ENCODE measurements at regions not wholly inside any gene's neighbourhood (a gene's known extent, or its start where the extent isn't known, plus 50 kb on each side); places are given as distances from the start of the nearest gene placed in this dataset.

GRCh38 chr13:34864671-34865070, 77.4 kb upstream of the NBEA start:
- no peak for DNase-seq (ENCODE audit: low read depth, low spot score)

DNA sequence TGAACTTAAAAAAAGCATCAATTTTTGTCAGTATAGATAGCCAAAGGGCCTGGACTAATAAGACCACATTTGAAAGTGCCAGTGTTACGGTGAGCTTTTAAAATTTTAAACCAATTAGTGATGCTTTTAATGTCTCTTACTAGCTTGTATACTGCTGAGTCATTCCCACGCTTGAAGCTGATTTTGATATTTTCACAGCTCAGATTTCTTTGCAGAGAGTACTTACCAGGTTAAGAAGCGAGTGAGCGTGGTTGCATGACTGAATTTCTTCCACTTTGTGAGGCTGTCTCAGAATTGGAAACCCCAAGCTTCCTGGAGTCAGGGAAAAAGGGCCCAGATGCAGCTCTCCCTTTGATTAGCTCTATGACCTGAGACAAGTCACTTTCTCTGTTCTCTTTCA, 74.5 kb upstream of the NBEA start:
- DNase-seq (ENCODE audit: low read depth, low spot score), result no peak

DNA sequence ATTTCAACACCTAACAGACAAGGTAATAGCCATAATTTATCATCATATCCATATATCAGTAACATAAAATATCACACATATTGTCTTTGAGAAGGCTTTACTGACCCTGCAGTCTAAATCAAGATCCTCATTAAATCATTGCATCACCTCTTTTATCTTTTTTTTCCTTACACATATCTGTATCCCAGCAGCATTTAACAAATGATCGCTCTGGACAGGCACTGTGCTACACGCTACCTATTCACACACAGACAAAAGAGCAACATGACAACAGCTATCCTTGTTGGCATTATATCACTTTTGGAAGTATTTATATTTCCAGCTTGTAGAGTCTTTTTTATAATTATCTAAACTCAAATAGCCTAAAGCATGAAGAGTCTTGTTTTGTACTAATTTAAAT, 73.3 kb upstream of the NBEA start:
- DNase-seq (ENCODE audit: low read depth, low spot score), result no peak

DNA sequence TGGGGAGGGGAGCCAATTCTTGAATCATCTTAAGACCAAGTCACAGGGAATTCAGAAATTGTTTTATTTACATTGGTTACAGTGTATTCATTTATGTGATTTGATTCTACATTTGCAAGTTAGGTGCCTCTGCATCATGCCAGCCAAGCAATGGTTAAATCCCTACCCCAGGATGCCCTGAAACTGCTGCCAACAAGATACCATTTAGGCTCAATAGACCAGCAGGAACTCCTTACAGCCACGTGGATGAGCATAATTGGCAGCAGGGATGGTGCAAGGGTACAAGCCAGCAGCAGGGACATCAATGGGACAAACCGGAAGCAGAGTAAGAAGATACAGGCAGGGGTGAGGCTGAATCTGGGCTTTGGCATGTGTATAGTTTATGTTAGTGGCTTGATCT, 72.4 kb upstream of the NBEA start:
- DNase-seq (ENCODE audit: low read depth, low spot score), result no peak

- DNase-seq (ENCODE audit: low read depth, low spot score), result no peak
Measured at GRCh38 chr13:34878329-34878728, 63.7 kb upstream of the NBEA start.

GRCh38 chr13:34879851-34880250, 62.2 kb upstream of the NBEA start:
- no peak for DNase-seq (ENCODE audit: low read depth, low spot score)

GRCh38 chr13:34881494-34881893, 60.6 kb upstream of the NBEA start:
- no peak for DNase-seq (ENCODE audit: low read depth, low spot score)

GRCh38 chr13:34883396-34883795, 58.7 kb upstream of the NBEA start:
- no peak for DNase-seq (ENCODE audit: low read depth, low spot score)

- no peak for DNase-seq (ENCODE audit: low read depth, low spot score)
Measured at GRCh38 chr13:34884366-34884765, 57.7 kb upstream of the NBEA start.

DNA sequence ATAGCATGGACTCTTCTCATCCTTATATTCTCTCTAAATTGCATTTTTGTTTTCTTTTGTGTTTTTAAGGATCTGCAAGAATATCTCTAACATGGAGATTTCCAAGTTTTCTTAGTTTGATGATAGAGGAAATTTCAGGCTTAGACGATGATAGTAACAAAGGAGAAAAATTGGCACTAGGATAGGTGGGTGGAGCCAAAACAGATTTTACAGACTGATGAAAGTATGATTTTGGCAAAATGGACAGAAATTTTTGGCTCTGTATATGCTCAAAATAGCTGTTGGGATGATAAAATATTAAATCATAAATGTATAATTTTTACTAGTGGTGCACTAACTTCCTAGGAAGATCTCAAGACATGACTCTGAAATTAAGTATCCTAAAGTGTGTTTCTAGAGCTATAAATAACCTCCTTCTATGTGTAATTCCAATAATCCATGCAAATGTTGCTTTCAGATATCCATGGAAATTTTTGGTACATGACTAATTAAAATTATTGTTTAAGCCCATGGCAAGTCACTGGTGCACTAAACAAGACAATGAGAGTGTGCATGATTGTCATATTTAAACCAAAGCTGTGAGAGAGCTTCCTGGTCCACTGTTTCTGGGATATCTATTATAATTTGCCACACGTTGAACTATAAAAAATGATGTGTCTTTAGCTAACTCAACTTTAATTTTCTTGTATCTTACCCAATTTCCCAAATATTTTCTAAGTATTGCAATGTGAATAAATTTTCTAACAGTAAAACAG, 55.8 kb upstream of the NBEA start:
- no peak for DNase-seq (ENCODE audit: low read depth, low spot score)

GRCh38 chr13:34886987-34887386, 55.1 kb upstream of the NBEA start:
- DNase-seq (ENCODE audit: low read depth, low spot score), result no peak

Data from ELF-1 (cell line).